Activated T-helper 2 cell treated with anti-CD3 and anti-CD28 coated beads, Interferon-gamma antibody, Interleukin-2, Interleukin-4, amounts not matched to agents 10 μg/mL and 5 μg/mL and 100 μg/mL, durations not matched to agents 14 hours and 24 hours and 36 hours (primary cell): ENCODE measurements at regions not wholly inside any gene's neighbourhood (a gene's known extent, or its start where the extent isn't known, plus 50 kb on each side); places are given as distances from the start of the nearest gene placed in this dataset.

Experiments used
- DNase-seq: peaks from one replicate; pipeline ENCODE4 v3.0.0; 2021; ENCODE audit warnings: low spot score
- H3K27ac Mint-ChIP-seq: one replicate; pipeline ENCODE4 v1.8.0; 2021; ENCODE audit warnings: mixed read lengths
- H3K27me3 Mint-ChIP-seq: one replicate; pipeline ENCODE4 v1.8.0; 2021; ENCODE audit warnings: low read depth, mixed read lengths
- H3K36me3 Mint-ChIP-seq: one replicate; pipeline ENCODE4 v1.8.0; 2021; ENCODE audit warnings: low read depth, mixed read lengths
- H3K4me1 Mint-ChIP-seq: one replicate; pipeline ENCODE4 v1.8.0; 2021; ENCODE audit warnings: low read depth, mixed read lengths
- H3K4me3 Mint-ChIP-seq: one replicate; pipeline ENCODE4 v1.8.0; 2021; ENCODE audit warnings: low read depth, mild to moderate bottlenecking, moderate library complexity, mixed read lengths
- H3K9me3 Mint-ChIP-seq: one replicate; pipeline ENCODE4 v1.8.0; 2021; ENCODE audit warnings: mixed read lengths
- intact Hi-C: fragments of 100-400 bp; cut with micrococcal nuclease; formaldehyde crosslinking; loops from one replicate; pipeline ENCODE4 v1.15.1; 2023

DNA sequence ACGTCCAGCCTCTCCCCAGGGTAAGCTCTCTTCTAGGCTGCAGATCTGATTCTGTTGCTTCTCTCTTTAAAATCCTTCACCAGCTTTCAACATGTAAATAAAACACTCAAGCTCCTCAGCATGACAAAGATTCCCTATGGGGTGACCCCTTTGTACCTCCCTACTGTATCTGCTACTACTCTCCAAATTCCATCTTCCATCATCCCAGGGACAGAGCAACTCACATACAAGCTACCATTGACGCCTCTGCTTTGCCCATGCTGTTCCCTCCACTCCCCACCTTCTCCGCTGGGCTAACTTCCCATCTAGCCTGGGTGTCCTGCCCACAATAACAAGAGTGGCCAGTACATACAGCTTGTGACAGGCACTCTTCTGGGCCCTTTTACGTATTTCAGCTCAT is 207.5 kb upstream of the ZBED5 start:
- Mint-ChIP-seq H3K4me1 (no peaks in the 10 kb centered on the region), H3K9me3 (no peaks in the 10 kb centered on the region), H3K27ac (no peak overlapping the region), H3K27me3 (peaks cover 2% of the 10 kb centered on the region), H3K4me3 (no peak overlapping the region), H3K36me3 (no peaks in the 10 kb centered on the region)
- intact Hi-C loops, result no loop called here
- no peak for DNase-seq

- Mint-ChIP-seq H3K36me3 (no peaks in the 10 kb centered on the region), H3K4me1 (no peaks in the 10 kb centered on the region), H3K27ac (no peak overlapping the region), H3K27me3 (peaks cover 5% of the 10 kb centered on the region), H3K9me3 (peaks cover 6% of the 10 kb centered on the region), H3K4me3 (no peak overlapping the region)
- no peak for DNase-seq
- intact Hi-C loops, result no loop called here
Observed at GRCh38 chr11:11057472-11057854, 199.6 kb upstream of the ZBED5 start.

DNA sequence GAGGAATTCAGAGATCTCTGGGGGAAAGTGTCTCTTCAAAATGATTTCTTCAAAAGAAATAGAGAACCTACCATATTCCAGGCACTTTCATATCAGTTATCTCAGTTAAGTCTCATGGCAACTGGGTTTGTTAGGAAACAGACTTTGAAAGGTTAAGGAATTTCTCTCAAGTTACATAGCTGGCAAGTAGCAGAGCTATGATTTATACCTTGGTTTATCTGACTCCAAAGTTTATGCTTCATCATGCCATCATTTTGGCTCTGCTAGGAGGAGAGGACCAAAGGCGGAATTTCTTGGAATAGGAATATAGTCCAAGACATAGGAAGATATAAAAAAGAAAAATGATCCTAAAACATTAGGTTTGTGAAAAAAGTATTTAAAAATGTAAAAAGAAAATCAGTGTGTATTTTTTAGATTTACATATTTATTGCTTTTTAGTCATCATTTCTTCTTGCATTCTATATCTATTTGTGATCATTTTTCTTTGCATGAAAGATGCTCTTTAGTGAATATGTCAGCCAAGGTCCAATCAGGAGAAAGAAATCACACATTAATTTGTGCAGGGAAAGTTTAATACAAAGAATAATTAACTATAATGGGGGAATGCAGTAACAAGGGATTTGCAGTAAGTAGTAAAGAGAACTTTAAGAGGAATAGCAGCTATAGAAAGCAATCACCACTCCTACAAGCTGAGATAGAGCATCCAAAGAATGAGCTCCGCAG is 199.1 kb upstream of the ZBED5 start:
- Mint-ChIP-seq H3K4me3 (no peak overlapping the region), H3K9me3 (peaks cover 6% of the 10 kb centered on the region), H3K4me1 (no peaks in the 10 kb centered on the region), H3K36me3 (no peaks in the 10 kb centered on the region), H3K27ac (no peak overlapping the region), H3K27me3 (peaks cover 8% of the 10 kb centered on the region)
- intact Hi-C loops, result no loop called here
- no peak for DNase-seq

- Mint-ChIP-seq H3K4me3 (no peak overlapping the region), H3K9me3 (peaks cover 6% of the 10 kb centered on the region), H3K4me1 (no peaks in the 10 kb centered on the region), H3K27ac (no peak overlapping the region), H3K36me3 (no peaks in the 10 kb centered on the region), H3K27me3 (peaks cover 8% of the 10 kb centered on the region)
- no peak for DNase-seq
- intact Hi-C loops, result no loop called here
Observed at GRCh38 chr11:11056316-11056715, 198.5 kb upstream of the ZBED5 start.

DNA sequence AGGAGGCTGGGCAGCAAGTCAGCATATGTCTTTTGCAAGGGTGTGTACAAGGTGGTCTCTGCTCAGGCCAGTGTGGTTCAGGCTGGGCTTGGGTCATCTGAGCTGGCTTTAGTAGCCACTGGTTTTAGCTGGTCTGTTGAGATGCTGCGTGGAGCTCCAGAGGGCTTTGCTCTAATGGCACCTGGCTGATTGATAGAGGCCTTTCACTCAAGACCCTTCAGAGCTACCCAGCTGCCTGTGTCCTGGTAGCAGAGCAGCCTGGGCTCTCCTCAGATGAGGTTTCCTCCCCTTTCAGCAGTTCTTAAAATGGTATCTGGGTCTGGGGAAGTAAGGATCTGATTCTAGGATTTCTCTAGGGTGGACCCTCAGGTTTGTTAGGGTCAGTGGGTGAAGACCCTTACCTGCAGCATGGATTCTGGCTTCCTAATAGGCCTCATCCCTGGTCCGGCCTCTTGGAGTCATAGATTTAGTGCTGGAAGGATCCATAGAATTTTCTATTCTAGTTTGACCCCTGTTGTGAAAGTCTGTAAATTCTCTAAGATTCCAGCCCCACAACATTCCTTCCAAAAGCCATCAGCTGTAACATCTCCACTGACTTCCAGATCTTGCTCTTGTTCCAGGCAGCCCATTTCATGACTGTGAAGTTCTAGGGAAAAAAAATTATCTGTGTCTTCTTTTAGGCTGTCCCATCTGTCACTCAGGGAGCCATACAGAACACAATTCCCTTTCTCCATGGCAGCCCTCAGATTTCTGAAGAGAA is 190.2 kb upstream of the ZBED5 start:
- H3K27me3 Mint-ChIP-seq, result peaks cover 3% of the 10 kb centered on the region
- no peak for DNase-seq
- no peak overlapping the region for H3K4me3 Mint-ChIP-seq
- intact Hi-C loops, result no loop called here
- no peaks in the 10 kb centered on the region for H3K4me1 Mint-ChIP-seq
- no peak overlapping the region for H3K27ac Mint-ChIP-seq
- no peaks in the 10 kb centered on the region for H3K9me3 Mint-ChIP-seq
- H3K36me3 Mint-ChIP-seq, result no peaks in the 10 kb centered on the region

DNA sequence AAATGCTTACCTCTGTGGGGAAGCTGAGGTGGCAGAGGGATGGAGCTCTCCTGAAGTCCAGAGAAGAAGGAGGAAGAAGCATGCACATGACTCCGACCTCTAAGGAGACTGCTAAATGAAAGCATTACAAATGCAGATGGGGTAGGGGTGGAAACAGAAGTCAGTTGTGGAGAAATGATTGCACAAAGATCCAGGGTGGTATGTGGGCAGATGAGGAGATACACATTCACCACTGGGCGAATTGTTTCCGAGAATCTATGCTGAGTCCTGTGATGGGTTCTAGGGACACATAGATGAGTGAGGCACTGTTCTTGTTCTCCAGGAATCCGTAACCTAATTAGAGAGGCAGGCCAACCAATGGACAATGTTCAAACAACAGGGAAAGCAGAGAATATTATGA is 188.9 kb upstream of the ZBED5 start:
- DNase-seq, result no peak
- intact Hi-C loops, result no loop called here
- Mint-ChIP-seq H3K4me3 (no peak overlapping the region), H3K36me3 (no peaks in the 10 kb centered on the region), H3K9me3 (no peaks in the 10 kb centered on the region), H3K27me3 (no peaks in the 10 kb centered on the region), H3K27ac (no peak overlapping the region), H3K4me1 (no peaks in the 10 kb centered on the region)

DNA sequence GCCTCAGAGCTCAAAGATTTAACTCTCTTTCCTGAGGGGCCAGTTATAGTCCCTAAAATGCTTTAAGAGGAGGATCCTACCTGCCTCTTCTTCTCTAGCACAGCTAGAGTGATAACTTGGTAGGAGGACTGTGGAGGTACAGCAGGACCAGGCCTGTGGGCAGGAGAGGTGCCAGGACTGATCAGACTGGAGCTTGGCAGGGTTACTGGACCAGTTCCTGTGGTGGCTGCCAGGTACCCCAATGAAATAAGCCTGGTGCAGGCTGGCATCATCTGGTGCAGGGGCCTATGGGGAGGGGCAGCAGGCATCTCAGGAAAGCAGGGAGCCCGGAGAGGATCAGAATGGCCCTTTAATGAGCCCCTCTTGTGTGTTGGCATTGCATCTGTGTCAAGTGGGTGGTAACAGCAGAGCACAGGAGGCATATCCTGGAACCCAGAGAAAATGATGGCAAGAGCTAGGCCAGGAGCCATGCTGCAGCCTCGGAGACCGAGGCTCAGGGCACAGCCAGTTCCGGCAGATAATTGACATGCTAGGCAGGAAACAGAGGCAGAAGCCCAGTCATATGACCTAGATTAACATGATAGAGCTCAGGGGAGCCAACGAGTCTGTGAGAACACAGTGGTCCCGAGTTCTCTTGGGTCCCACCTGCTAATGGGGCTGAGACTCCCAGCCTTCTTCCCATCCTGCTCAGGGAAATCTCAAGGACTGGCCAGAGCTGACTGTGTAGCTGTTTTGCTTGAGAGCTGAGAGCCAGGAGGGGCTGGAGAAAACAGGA is 187.5 kb upstream of the ZBED5 start:
- DNase-seq, result no peak
- H3K27me3 Mint-ChIP-seq, result no peaks in the 10 kb centered on the region
- H3K36me3 Mint-ChIP-seq, result no peaks in the 10 kb centered on the region
- H3K27ac Mint-ChIP-seq, result no peak overlapping the region
- H3K4me3 Mint-ChIP-seq, result no peak overlapping the region
- H3K9me3 Mint-ChIP-seq, result no peaks in the 10 kb centered on the region
- H3K4me1 Mint-ChIP-seq, result no peaks in the 10 kb centered on the region
- intact Hi-C loops, result no loop called here

DNA sequence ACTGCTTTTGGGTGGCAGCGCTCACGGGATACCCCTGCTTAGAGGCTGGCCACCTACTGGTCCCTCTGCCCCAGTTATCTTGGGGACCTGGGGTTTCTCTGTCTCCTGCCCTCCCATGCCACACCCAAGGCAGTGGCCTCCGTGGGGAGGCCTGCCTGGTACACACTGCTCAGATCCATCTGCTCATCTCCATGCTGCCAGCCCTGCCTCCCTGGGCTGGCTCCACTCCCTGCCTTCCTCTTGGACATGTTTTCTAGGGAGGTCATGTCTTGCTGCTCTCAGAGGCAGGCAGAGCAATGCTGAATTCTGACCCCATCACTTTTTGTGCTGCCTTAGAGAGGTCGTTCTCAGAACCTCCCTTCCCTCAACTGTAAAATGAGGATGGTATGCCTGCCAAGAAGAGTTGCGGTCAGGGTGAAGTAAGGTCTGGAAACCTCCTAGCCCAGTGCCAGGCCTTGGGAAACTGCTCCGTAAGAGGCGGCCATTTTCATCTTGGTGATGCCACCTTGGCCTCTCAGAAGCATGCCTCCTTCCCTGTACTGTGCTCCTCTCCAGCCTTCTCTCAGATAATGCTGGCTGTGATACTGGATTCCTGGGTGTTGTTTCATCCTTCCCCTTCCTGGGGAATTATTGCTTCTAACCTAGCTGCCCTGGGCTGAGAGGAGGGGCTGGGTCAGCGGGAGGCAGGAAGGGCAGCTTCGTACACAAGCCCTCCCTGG is 186.4 kb upstream of the ZBED5 start:
- Mint-ChIP-seq H3K4me3 (no peak overlapping the region), H3K27me3 (no peaks in the 10 kb centered on the region), H3K9me3 (no peaks in the 10 kb centered on the region), H3K36me3 (no peaks in the 10 kb centered on the region), H3K27ac (no peak overlapping the region), H3K4me1 (no peaks in the 10 kb centered on the region)
- intact Hi-C loops, result no loop called here
- DNase-seq, result no peak

- no peak overlapping the region for H3K27ac Mint-ChIP-seq
- no peak for DNase-seq
- H3K4me3 Mint-ChIP-seq, result no peak overlapping the region
- H3K9me3 Mint-ChIP-seq, result no peaks in the 10 kb centered on the region
- no peaks in the 10 kb centered on the region for H3K27me3 Mint-ChIP-seq
- no peaks in the 10 kb centered on the region for H3K36me3 Mint-ChIP-seq
- no peaks in the 10 kb centered on the region for H3K4me1 Mint-ChIP-seq
- intact Hi-C loops, result no loop called here
Observed at GRCh38 chr11:11043721-11044120, 185.9 kb upstream of the ZBED5 start.

DNA sequence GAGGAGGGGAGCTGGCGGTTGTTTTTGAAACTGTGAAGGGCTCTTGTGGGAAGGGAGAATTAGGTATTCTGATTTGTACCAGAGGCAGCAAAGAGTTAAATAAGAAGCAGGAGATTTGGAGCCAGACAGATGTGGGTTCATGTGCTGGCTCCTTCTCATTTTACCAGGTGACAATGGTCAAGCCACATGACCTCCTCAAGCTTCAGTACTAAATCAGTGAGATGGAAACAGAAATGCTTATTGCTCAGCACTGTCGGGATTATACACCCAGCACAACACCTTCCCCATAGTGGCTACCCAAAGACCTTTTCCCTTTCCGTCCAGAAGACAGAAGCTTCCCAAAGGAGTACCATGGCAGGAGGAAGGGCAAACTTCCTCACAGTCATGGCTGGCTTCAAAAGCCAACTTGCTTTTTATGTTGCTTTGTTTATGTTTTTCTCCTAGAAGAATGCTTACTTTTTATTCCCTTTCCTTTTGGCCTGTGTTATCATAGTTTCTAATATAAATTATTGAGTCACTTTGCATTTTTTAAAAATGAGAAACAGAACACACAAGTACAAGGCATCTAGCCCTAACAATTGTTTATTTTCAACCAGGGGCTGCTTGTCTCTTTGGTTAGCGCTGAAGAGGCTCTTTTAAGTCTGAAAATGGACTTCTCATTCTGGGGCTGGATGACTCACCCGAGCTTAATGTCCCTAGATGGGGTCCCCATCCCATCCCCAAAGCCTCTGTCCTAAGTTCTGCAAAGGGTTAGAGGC is 181.5 kb upstream of the ZBED5 start:
- H3K27ac Mint-ChIP-seq, result no peak overlapping the region
- no peak overlapping the region for H3K4me3 Mint-ChIP-seq
- no peaks in the 10 kb centered on the region for H3K9me3 Mint-ChIP-seq
- intact Hi-C loops, result no loop called here
- H3K4me1 Mint-ChIP-seq, result peaks cover 1% of the 10 kb centered on the region
- no peaks in the 10 kb centered on the region for H3K36me3 Mint-ChIP-seq
- no peak for DNase-seq
- peaks cover 4% of the 10 kb centered on the region for H3K27me3 Mint-ChIP-seq

GRCh38 chr11:11038782-11039181 is 180.9 kb upstream of the ZBED5 start:
- H3K4me1 Mint-ChIP-seq, result peaks cover 2% of the 10 kb centered on the region
- no peaks in the 10 kb centered on the region for H3K9me3 Mint-ChIP-seq
- H3K4me3 Mint-ChIP-seq, result no peak overlapping the region
- no peak for DNase-seq
- peaks cover 6% of the 10 kb centered on the region for H3K27me3 Mint-ChIP-seq
- intact Hi-C loops, result no loop called here
- no peaks in the 10 kb centered on the region for H3K36me3 Mint-ChIP-seq
- no peak overlapping the region for H3K27ac Mint-ChIP-seq

DNA sequence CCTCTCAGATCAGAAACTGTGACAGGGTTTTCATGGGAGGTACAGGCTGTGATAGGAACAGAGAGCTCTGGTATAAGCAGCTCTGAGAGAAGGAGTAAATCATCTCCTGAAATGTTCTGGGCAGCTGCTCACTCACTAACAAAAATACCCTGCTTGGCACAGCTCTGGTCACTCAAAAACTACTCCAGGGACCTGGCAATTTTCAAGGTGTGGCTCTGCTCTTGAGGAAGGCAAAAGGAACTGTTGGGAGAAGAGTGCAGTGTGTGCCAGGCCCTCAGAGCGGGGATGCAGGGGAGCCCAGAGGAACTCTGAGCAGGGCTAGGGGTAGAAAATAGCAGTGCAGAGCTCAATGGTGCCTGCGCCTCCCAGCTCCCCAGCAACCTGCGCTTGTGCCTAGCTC is 180.5 kb upstream of the ZBED5 start:
- intact Hi-C loops, result no loop called here
- no peak overlapping the region for H3K4me3 Mint-ChIP-seq
- no peaks in the 10 kb centered on the region for H3K36me3 Mint-ChIP-seq
- no peak overlapping the region for H3K27ac Mint-ChIP-seq
- no peak for DNase-seq
- H3K27me3 Mint-ChIP-seq, result peaks cover 6% of the 10 kb centered on the region
- H3K9me3 Mint-ChIP-seq, result no peaks in the 10 kb centered on the region
- H3K4me1 Mint-ChIP-seq, result peaks cover 2% of the 10 kb centered on the region
